ENCODE measurements at regions not wholly inside any gene's neighbourhood (a gene's known extent, or its start where the extent isn't known, plus 50 kb on each side); places are given as distances from the start of the nearest gene placed in this dataset.
A peak's percentile ranks its signal among the peaks of the same experiment; 100 is the strongest.
"Not testable (repeated sequence)": the region's sequence is repeated elsewhere in the genome, so short reads cannot be mapped to it uniquely, and the experiment has no call there.

GRCh38 chr1:58060559-58061170 is 485.9 kb downstream of the OMA1 start:
- no peaks in the 10 kb centered on the region for H3K27me3 Mint-ChIP-seq
- no peaks in the 10 kb centered on the region for H3K36me3 Mint-ChIP-seq (ENCODE audit: low read depth)
- no peak for DNase-seq
- no peak overlapping the region for H3K27ac Mint-ChIP-seq
- H3K9me3 Mint-ChIP-seq: no peaks in the 10 kb centered on the region
- H3K4me3 Mint-ChIP-seq: no peak overlapping the region
- ATAC-seq: no peak
- no peaks in the 10 kb centered on the region for H3K4me1 Mint-ChIP-seq

- H3K4me3 Mint-ChIP-seq: no peak overlapping the region
- no peaks in the 10 kb centered on the region for H3K9me3 Mint-ChIP-seq
- no peak overlapping the region for H3K27ac Mint-ChIP-seq
- no peaks in the 10 kb centered on the region for H3K4me1 Mint-ChIP-seq
- ATAC-seq: no peak
- no peaks in the 10 kb centered on the region for H3K36me3 Mint-ChIP-seq (ENCODE audit: low read depth)
- DNase-seq: no peak
- H3K27me3 Mint-ChIP-seq: no peaks in the 10 kb centered on the region
Measured at GRCh38 chr1:58059789-58060188, 486.7 kb downstream of the OMA1 start.

GRCh38 chr1:58058323-58058722 is 488.2 kb downstream of the OMA1 start:
- no peak overlapping the region for H3K4me3 Mint-ChIP-seq
- DNase-seq (no peak), ATAC-seq (no peak)
- H3K27me3 Mint-ChIP-seq: no peaks in the 10 kb centered on the region
- H3K36me3 Mint-ChIP-seq (ENCODE audit: low read depth): no peaks in the 10 kb centered on the region
- no peaks in the 10 kb centered on the region for H3K4me1 Mint-ChIP-seq
- H3K27ac Mint-ChIP-seq: no peak overlapping the region
- H3K9me3 Mint-ChIP-seq: no peaks in the 10 kb centered on the region

GRCh38 chr1:58057826-58058225 is 488.7 kb downstream of the OMA1 start:
- H3K27me3 Mint-ChIP-seq: no peaks in the 10 kb centered on the region
- DNase-seq (no peak), ATAC-seq (no peak)
- no peak overlapping the region for H3K4me3 Mint-ChIP-seq
- no peaks in the 10 kb centered on the region for H3K9me3 Mint-ChIP-seq
- H3K27ac Mint-ChIP-seq: no peak overlapping the region
- no peaks in the 10 kb centered on the region for H3K4me1 Mint-ChIP-seq
- no peaks in the 10 kb centered on the region for H3K36me3 Mint-ChIP-seq (ENCODE audit: low read depth)

GRCh38 chr1:58051187-58051586 is 495.3 kb downstream of the OMA1 start:
- not testable (repeated sequence) for ATAC-seq; H3K9me3 Mint-ChIP-seq; H3K27ac Mint-ChIP-seq; H3K27me3 Mint-ChIP-seq; H3K4me1 Mint-ChIP-seq; H3K36me3 Mint-ChIP-seq (ENCODE audit: low read depth); DNase-seq; H3K4me3 Mint-ChIP-seq

- Mint-ChIP-seq H3K4me1 (no peaks in the 10 kb centered on the region), H3K27ac (no peak overlapping the region), H3K9me3 (peaks cover 4% of the 10 kb centered on the region), H3K36me3 (ENCODE audit: low read depth) (no peaks in the 10 kb centered on the region), H3K27me3 (peaks cover 1% of the 10 kb centered on the region), H3K4me3 (no peak overlapping the region)
- DNase-seq: peak; percentile 38
- ATAC-seq: no peak
Measured at GRCh38 chr1:58047265-58047858, 499.2 kb downstream of the OMA1 start.

- no peaks in the 10 kb centered on the region for H3K4me1 Mint-ChIP-seq
- DNase-seq (no peak), ATAC-seq (no peak)
- H3K36me3 Mint-ChIP-seq (ENCODE audit: low read depth): no peaks in the 10 kb centered on the region
- peaks cover 1% of the 10 kb centered on the region for H3K27me3 Mint-ChIP-seq
- no peak overlapping the region for H3K27ac Mint-ChIP-seq
- no peak overlapping the region for H3K4me3 Mint-ChIP-seq
- H3K9me3 Mint-ChIP-seq: no peaks in the 10 kb centered on the region
Measured at GRCh38 chr1:58045094-58045705, 501.3 kb downstream of the OMA1 start.

- no peak for DNase-seq
- H3K4me1 Mint-ChIP-seq: no peaks in the 10 kb centered on the region
- H3K27ac Mint-ChIP-seq: no peak overlapping the region
- H3K27me3 Mint-ChIP-seq: peaks cover 7% of the 10 kb centered on the region
- no peak overlapping the region for H3K4me3 Mint-ChIP-seq
- H3K36me3 Mint-ChIP-seq (ENCODE audit: low read depth): no peaks in the 10 kb centered on the region
- H3K9me3 Mint-ChIP-seq: no peaks in the 10 kb centered on the region
- ATAC-seq: no peak
Measured at GRCh38 chr1:58041621-58042020, 504.9 kb downstream of the OMA1 start.

GRCh38 chr1:58038574-58038973 is 508.0 kb downstream of the OMA1 start:
- H3K4me1 Mint-ChIP-seq: no peaks in the 10 kb centered on the region
- DNase-seq: no peak
- H3K9me3 Mint-ChIP-seq: no peaks in the 10 kb centered on the region
- no peaks in the 10 kb centered on the region for H3K36me3 Mint-ChIP-seq (ENCODE audit: low read depth)
- H3K27me3 Mint-ChIP-seq: peaks cover 6% of the 10 kb centered on the region
- no peak overlapping the region for H3K4me3 Mint-ChIP-seq
- ATAC-seq: no peak
- H3K27ac Mint-ChIP-seq: no peak overlapping the region

- Mint-ChIP-seq H3K27me3 (peaks cover 13% of the 10 kb centered on the region), H3K4me1 (no peaks in the 10 kb centered on the region), H3K27ac (no peak overlapping the region), H3K9me3 (no peaks in the 10 kb centered on the region), H3K36me3 (ENCODE audit: low read depth) (no peaks in the 10 kb centered on the region), H3K4me3 (no peak overlapping the region)
- no peak for DNase-seq
- no peak for ATAC-seq
Measured at GRCh38 chr1:58035523-58035922, 511.0 kb downstream of the OMA1 start.

GRCh38 chr1:58033311-58033710 is 513.2 kb downstream of the OMA1 start:
- no peak for DNase-seq
- H3K4me3 Mint-ChIP-seq: no peak overlapping the region
- H3K4me1 Mint-ChIP-seq: no peaks in the 10 kb centered on the region
- H3K9me3 Mint-ChIP-seq: no peaks in the 10 kb centered on the region
- no peaks in the 10 kb centered on the region for H3K36me3 Mint-ChIP-seq (ENCODE audit: low read depth)
- no peak overlapping the region for H3K27ac Mint-ChIP-seq
- peaks cover 14% of the 10 kb centered on the region for H3K27me3 Mint-ChIP-seq
- ATAC-seq: no peak

GRCh38 chr1:58032611-58033073 is 513.9 kb downstream of the OMA1 start:
- Mint-ChIP-seq H3K27ac (no peak overlapping the region), H3K4me1 (no peaks in the 10 kb centered on the region), H3K9me3 (no peaks in the 10 kb centered on the region), H3K36me3 (ENCODE audit: low read depth) (no peaks in the 10 kb centered on the region), H3K27me3 (peaks cover 14% of the 10 kb centered on the region), H3K4me3 (no peak overlapping the region)
- DNase-seq: no peak
- no peak for ATAC-seq

- no peaks in the 10 kb centered on the region for H3K9me3 Mint-ChIP-seq
- H3K27me3 Mint-ChIP-seq: peaks cover 13% of the 10 kb centered on the region
- DNase-seq (no peak), ATAC-seq (no peak)
- H3K36me3 Mint-ChIP-seq (ENCODE audit: low read depth): no peaks in the 10 kb centered on the region
- no peak overlapping the region for H3K27ac Mint-ChIP-seq
- no peak overlapping the region for H3K4me3 Mint-ChIP-seq
- no peaks in the 10 kb centered on the region for H3K4me1 Mint-ChIP-seq
Measured at GRCh38 chr1:58031416-58031815, 515.1 kb downstream of the OMA1 start.

- no peak for DNase-seq
Measured at GRCh38 chr1:58030456-58030855, 516.1 kb downstream of the OMA1 start.

GRCh38 chr1:58017641-58018040 is 528.9 kb downstream of the OMA1 start:
- Mint-ChIP-seq H3K27ac (no peak overlapping the region), H3K36me3 (ENCODE audit: low read depth) (no peaks in the 10 kb centered on the region), H3K9me3 (no peaks in the 10 kb centered on the region), H3K4me3 (no peak overlapping the region), H3K4me1 (no peaks in the 10 kb centered on the region), H3K27me3 (no peaks in the 10 kb centered on the region)
- no peak for ATAC-seq
- DNase-seq: no peak

More at GRCh38 chr1:58030456-58030855, 516.1 kb downstream of the OMA1 start:
- Mint-ChIP-seq H3K4me3 (no peak overlapping the region), H3K4me1 (no peaks in the 10 kb centered on the region), H3K9me3 (no peaks in the 10 kb centered on the region), H3K36me3 (ENCODE audit: low read depth) (no peaks in the 10 kb centered on the region), H3K27me3 (peaks cover 13% of the 10 kb centered on the region), H3K27ac (no peak overlapping the region)
- no peak for ATAC-seq

All from activated naive CD8-positive, alpha-beta T cell treated with anti-CD3 and anti-CD28 coated beads, Interleukin-2, amount 50 U/mL, for 24 hours (primary cell).